HEK293T (cell line): ENCODE measurements at regions not wholly inside any gene's neighbourhood (a gene's known extent, or its start where the extent isn't known, plus 50 kb on each side); places are given as distances from the start of the nearest gene placed in this dataset.

Experiments used
- BHLHE40 ChIP-seq: fragments of 450-650 bp; IDR thresholded peaks from 2 replicates; pipeline ENCODE4 v1.6.1; 2016; ENCODE audit warnings: mild to moderate bottlenecking, moderate library complexity, borderline replicate concordance
- CTBP1 ChIP-seq: fragments of 450-650 bp; IDR thresholded peaks from 2 replicates; pipeline ENCODE4 v1.6.1; 2016; ENCODE audit warnings: borderline replicate concordance
- ELF4 ChIP-seq: fragments of 450-650 bp; IDR thresholded peaks from 2 replicates; pipeline ENCODE4 v1.6.1; 2017; ENCODE audit warnings: antibody characterized with exemption
- FOXA1 ChIP-seq: fragments of 450-650 bp; IDR thresholded peaks from 2 replicates; pipeline ENCODE4 v1.6.1; 2016; ENCODE audit warnings: mild to moderate bottlenecking
- FOXM1 ChIP-seq: fragments of 450-650 bp; IDR thresholded peaks from 2 replicates; pipeline ENCODE4 v1.6.1; 2017; ENCODE audit warnings: mild to moderate bottlenecking, borderline replicate concordance
- HDGF ChIP-seq: fragments of 450-650 bp; IDR thresholded peaks from 2 replicates; pipeline ENCODE4 v1.6.1; 2017; ENCODE audit warnings: antibody characterized with exemption, borderline replicate concordance
- L3MBTL2 ChIP-seq: fragments of 450-650 bp; conservative IDR thresholded peaks from 2 replicates; pipeline ENCODE4 v1.6.1; 2016; ENCODE audit warnings: mild to moderate bottlenecking
- LEF1 ChIP-seq: fragments of 450-650 bp; IDR thresholded peaks from 2 replicates; pipeline ENCODE4 v1.6.1; 2017; ENCODE audit warnings: mild to moderate bottlenecking, borderline replicate concordance
- NFRKB ChIP-seq: fragments of 450-650 bp; IDR thresholded peaks from 2 replicates; pipeline ENCODE4 v1.6.1; 2016; ENCODE audit warnings: mild to moderate bottlenecking, moderate library complexity
- SP1 ChIP-seq: fragments of 450-650 bp; IDR thresholded peaks from 2 replicates; pipeline ENCODE4 v1.6.1; 2017
- SUZ12 ChIP-seq: fragments of 450-650 bp; IDR thresholded peaks from 2 replicates; pipeline ENCODE4 v1.6.1; 2016; ENCODE audit warnings: mild to moderate bottlenecking
- TARDBP ChIP-seq: fragments of 450-650 bp; IDR thresholded peaks from 2 replicates; pipeline ENCODE4 v1.6.1; 2016
- ZNF384 ChIP-seq: fragments of 450-650 bp; IDR thresholded peaks from 2 replicates; pipeline ENCODE4 v1.6.1; 2016
- TF ChIP-seq, protein P1 (sequence below): fragments of 450-650 bp; IDR thresholded peaks from 2 replicates; pipeline ENCODE4 v1.6.1; 2016

DNA sequence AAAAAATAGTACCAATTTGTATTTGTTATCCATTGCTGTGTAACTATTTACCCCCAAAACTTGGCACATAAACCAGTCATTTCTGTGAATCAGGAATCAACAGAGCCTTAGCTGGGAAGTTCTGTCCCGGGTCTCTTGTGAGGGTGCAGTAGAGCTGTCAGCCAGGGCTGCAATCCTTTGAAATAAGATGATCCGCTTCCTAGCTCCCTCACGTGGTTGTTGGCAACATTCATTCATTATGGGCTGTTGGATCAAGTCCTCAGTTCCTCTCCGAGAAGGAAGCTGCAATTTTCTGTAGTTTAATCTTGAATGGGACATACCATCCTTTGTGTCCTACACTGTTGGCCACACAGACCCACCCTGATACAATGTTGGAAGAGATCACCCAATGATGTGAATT is 277.2 kb downstream of the SUCLA2 start:
- TF ChIP-seq SP1 = no peak
- TF ChIP-seq ZNF384 = no peak
- no peak for TF ChIP-seq BHLHE40
- no peak for TF ChIP-seq NFRKB
- TF ChIP-seq FOXA1 = no peak
- no peak for TF ChIP-seq CTBP1
- TF ChIP-seq SUZ12 = no peak
- no peak for TF ChIP-seq L3MBTL2
- TF ChIP-seq TARDBP = no peak
- TF ChIP-seq, protein P1, sequence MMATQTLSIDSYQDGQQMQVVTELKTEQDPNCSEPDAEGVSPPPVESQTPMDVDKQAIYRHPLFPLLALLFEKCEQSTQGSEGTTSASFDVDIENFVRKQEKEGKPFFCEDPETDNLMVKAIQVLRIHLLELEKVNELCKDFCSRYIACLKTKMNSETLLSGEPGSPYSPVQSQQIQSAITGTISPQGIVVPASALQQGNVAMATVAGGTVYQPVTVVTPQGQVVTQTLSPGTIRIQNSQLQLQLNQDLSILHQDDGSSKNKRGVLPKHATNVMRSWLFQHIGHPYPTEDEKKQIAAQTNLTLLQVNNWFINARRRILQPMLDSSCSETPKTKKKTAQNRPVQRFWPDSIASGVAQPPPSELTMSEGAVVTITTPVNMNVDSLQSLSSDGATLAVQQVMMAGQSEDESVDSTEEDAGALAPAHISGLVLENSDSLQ = no peak
- TF ChIP-seq HDGF = no peak
- no peak for TF ChIP-seq FOXM1
- TF ChIP-seq ELF4 = no peak
- no peak for TF ChIP-seq LEF1
